ENCODE measurements at regions not wholly inside any gene's neighbourhood (a gene's known extent, or its start where the extent isn't known, plus 50 kb on each side); places are given as distances from the start of the nearest gene placed in this dataset.
A peak's percentile ranks its signal among the peaks of the same experiment; 100 is the strongest.

DNA sequence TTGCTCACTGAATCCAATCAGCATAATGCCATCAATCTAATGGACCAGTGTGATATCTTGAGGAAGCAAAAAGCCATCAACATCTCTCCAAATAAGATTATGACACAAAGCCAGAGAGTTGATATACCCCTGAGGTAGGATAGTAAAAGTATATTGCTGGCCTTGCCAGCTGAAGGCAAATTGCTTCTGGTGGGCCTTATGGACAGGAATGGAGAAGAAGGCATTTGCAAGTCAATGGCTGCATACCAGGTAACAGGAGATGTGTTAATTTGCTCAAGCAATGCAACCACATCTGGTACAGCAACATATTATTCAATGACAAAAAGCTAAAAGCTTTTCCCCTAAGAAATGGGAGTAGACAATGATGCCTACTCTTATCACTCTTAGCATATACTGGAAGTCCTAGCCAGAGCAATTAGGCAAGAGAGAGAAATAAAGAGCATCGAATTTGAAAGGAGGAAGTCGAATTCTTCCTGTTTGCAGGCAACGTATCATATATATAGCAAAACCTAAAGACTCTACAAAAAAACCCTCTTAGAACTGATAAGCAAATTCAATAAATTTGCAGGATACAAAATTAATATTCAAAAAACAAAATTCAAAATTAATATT, 216.1 kb upstream of the RASA1 start:
- no peak for DNase-seq

DNA sequence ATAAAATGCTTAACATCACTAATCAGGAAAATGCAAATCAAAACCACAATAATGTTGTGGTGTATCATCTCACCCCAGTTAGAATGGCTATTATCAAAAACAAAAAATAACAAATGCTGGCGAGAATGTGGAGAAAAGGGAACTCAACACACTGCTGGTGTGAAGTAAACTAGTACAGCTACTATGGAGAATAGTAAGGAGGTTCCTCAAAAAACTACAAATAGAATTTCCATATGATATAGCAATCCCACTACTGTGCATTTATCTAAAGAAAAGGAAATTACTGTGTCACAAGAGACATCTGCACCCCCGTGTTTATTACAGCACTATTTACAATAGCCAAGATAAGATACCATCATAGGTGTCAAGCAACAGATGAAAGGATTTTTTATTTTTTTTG, 214.5 kb upstream of the RASA1 start:
- no peak for DNase-seq

DNA sequence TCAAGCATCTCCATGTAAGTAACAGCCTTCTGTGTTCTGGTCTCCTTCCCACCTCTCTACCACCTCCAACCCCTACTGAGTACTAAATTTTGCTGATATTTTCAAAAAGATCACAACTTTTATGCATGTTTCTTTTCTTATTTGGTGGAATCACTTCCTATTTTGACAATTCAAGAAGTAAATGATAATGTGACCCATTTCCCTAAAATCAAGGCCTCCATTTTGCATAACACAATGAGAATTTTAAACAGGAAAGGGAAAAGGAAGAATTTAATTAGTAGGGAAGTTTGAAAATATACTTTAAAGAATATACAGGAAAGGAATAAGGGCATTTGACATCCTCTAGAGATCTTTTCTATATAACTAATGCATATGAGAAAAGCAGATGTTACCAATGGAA, 212.9 kb upstream of the RASA1 start:
- DNase-seq = no peak

DNA sequence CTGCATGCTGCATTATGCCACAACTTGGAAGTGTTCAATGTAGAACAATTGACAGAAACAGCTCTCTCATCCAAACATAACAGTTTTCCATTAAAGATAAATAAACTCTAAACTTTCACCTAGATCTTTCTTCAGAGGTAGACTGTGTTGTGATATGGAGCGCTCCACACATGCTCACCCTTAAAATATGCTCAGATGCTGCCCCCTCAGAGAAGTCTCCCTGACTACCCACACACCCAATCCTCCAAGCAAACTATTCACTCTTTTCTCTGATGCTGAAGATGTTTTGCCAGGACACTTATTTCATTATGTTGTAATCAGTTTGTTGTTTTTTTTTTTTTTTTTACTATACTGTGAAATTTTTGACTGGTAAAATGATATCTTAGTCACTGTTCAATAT, 206.6 kb upstream of the RASA1 start:
- no peak for DNase-seq

DNA sequence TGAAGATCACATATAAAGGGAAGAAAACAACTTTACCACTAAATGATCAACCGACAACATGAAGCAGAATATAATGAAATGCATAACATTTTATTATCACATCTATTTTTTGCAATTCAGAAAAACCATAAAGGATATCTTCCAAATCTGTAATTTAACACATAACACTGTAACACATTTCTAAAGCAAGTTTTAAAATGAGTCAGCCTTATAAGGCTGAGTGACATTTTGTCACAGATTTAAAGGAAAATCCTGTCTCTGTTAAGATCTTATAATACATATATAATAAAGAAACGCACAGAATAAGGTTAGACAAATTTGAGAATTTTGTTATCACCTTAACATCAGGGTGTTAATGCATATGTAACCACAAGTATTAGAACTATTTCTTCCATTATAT, 198.4 kb upstream of the RASA1 start:
- DNase-seq = no peak

DNA sequence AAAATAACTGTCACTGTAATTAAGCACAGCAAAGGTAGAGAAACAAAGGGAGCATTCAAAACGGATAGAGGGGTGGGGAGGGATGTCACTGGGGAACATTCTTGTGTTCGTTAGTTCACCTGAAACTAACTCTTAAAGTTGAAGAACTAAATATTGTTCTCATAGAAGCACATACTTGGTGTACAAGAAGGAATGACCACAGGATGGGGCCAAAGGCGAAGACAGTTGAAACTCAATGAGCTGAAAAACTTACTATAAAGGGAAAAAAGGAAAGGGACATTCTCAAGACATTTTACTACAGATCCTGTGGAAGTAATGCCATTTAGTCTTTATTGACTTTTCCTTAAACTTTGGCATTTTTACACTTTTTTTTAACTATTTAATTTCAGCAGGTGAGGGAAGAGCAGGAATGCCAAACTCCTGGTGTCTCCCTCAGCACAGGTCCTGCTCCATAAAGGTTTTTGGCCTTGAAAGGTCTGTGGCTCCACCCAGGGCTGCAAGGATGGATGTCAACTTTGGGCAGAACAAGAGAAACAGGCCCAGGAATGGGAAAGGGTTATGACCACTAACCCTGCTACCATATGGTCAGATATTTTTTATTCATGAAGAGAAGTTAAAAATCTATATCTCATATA, 197.6 kb upstream of the RASA1 start:
- DNase-seq = peak; percentile 29

DNA sequence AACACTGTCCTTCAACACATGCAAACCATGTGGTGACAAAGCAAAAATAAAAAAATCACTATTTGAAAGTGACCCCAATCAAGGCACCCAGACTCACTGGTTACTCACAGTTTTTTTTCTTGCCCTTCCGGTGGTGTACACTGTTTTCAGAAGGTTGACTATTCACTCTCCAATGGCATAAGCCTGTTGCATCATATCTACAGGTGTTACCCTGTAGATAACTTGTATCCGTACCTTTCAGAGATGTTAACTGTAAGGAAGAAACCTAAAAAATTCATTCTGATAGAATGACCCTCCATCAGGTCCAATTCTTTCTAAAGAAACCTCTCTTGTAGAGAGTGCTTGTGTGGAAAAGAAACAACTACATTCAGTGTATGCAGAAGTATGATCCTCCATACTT, 193.6 kb upstream of the RASA1 start:
- no peak for DNase-seq

DNA sequence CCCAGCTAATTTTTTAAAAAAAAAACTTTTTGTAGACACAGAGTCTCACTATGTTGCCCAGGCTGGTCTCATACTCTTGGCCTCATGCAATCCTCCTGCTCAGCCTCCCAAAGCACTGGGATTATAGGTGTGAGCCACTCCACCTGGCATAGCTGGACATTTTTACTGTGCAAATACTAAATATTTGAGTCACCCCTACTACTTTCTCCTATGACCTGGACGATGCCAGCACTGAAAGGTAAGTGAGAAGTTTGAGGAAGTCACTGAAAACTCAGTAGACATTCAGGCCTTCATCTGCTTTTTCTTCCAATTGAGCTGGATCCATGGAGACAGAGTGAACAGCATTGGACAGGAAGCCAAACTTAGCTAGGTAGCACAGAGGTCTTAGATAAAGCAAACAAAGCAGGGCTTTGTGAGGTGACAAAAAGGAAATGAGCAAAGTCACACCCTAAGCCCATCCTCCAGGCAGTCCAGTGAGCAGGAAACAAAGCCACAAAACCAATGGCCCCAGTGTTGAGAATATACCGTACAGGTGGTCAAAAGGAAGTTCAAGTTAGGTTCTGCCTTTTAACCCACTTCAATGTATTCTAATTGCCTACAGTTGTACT, 192.6 kb upstream of the RASA1 start:
- no peak for DNase-seq

DNA sequence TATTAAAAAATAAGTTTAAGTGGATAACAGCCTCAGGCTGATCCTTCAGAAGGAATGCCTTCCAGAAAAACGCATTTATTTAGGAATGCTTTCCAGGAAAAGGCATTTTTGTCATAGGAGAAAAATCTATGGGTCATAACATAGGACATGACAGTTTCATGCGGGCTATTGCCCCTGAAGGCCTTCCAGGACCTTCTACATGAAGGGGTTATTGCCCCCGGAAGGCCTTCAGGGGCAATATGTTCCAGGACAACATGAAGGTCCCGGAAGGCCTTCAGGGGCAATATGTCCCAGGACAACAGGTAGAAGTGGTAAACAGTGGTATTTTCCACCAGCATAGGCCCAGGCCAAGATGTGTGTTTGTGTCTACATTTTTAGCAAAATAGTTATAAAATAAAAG, 191.3 kb upstream of the RASA1 start:
- DNase-seq = no peak

DNA sequence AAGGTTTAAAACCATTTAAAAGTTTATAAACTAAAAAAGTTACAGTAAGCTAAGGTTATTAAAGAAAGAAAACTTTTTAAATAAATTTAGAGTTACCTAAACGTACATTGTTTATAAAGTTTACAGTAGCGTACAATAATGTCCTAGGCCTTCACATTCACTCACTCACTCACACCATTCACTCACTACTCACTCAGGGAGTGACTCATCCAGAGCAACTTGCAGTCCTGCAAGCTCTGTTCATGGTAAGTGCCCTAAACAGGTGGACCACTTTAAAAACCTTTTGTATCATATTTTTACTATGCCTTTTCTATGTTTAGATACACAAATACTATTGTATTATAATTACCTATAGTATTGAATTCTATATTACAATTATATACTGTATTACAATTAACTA, 190.8 kb upstream of the RASA1 start:
- no peak for DNase-seq

DNA sequence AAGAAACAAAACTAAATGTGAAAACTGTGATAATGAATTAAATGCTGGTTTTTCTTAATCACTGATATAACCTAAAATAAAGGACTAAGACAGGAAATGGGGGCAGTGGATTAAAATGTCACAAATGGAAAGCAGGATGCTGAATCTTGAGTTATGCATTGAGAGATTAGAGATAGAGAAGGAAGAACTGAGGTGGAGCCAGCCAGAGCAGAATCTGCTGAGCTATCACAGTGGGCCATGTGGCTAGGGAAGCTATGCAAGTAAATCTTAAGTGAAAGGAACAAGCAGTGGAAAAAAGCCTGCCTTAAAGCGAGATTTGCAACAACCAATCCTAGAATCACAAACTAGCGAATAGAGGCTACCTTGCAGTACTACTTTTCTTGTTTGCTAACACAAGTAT, 188.5 kb upstream of the RASA1 start:
- no peak for DNase-seq

DNA sequence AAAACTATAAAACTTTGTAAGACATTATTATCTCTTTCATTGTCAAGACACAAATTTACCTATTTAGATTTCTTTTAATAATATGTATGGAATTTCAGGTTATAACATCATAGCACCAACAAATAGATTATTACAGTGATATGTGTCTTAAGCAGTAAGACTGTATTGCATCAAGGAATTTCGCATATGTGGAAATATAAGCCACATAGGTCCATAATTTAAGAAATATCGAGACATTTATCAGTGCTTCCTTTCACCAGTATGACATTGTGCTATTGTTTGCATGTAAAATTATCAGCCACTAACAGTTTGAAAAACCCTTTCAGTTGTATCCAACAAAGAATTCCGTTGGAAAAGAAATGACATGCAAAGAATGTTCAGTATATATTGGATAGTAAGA, 186.7 kb upstream of the RASA1 start:
- DNase-seq = no peak

DNA sequence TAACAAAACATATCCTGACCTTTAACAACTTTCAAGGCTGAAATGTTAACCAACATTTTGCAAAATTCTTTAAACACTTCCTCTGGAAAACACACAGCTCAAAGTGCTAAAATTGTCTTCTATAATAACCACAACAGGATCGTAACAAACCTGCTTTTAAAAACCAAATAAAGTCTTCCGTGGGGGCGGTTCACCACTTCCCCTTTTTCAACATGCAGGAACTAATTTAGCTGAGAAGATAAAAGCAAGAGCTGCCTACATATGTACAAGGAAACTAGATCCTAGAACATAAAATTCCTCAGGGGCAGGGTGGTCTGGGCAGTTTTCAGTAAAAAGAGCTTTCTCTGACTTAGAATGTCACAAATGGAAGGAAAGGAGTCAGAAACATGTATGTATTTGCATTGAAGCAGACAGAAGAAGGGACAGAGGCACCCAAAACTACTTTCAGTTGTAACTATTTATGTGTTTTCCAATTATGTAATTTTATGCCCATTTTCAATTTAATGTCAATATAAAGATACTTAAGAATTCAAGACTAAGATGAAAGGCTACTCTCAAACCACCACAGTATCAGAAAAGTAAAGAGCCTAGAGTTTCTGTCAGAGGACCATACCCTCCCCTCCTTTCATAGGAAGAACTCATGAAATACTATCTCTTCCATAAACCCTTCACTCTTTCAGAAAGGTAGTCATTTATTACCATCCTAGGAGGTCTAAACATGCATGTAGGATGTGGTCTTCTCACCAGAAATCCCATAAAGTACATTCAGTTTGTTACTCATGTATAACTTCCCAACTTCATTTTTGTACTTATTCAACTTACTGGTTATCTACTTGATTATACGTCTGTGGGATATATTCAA, 185.9 kb upstream of the RASA1 start:
- no peak for DNase-seq

DNA sequence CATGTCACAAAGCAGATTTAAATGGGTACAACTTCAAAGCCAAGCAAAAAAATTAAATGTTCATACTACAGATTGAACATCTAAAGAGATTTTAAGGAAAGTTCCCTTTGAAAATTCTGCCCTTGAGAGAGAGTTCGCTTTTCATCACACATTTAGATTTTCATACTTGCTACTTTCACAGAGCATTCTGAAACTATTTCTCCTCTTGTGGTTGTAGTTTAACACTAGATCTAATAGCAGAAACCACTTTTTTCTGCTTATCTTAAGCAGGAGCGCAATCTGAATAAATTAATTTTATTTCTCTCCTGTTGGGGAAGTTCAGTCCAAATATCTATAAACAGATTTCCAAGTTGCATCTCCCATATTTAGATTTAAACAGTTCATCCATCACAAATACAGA, 173.3 kb upstream of the RASA1 start:
- DNase-seq = no peak

DNA sequence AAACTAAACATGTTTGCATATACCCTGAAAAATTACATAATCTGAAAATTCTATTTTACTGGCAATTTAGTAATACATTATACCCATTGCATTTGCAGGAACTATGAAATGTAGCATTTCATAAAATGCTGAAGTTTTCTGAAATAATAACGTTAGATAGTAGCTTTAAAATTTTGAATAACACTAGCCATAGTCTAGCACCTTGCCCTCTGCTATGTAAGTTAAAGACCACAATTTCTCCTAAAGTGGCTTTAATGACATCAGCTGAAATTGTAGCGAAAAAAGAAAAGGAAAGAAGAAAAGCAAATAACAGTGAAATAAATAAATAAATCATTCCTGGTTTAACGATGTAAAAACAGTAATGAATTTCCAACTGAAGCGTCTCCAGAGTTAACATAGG, 172.8 kb upstream of the RASA1 start:
- DNase-seq = no peak

DNA sequence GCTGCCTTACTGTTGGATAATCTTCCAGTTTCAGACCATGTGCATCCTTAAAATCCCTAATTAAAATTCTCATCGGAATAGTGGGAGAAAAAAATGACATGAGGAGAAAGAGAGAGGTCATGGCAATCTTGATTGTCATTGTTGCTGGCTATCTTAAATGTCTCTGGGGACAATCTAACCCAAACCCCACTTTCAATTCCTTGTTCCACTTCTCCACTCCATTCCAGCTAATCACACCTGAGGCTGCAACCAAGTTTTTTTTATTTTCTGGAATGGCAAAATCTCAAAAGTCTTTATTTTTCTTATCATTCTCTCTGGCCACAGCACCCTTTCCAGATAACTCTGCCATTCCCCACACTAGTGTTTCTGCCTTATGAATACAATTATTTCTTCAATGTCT, 171.9 kb upstream of the RASA1 start:
- no peak for DNase-seq

DNA sequence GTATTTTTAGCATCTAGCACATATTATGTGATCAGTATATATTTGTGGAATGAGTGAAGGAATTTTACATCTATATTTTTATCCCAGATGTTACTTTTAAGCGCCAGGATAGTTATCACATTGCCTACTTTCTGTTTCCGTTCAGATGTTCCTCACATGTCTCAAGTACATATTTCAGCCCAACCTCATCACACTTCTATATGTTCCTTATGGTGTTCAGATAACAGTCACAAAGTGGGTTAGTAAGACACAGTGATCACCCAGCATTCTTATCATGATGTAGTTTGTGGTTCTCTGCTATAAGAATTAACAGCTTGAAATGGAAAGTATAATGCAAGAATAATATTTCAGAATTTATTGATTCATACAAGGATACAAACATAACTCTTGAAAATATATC, 170.0 kb upstream of the RASA1 start:
- DNase-seq = no peak

DNA sequence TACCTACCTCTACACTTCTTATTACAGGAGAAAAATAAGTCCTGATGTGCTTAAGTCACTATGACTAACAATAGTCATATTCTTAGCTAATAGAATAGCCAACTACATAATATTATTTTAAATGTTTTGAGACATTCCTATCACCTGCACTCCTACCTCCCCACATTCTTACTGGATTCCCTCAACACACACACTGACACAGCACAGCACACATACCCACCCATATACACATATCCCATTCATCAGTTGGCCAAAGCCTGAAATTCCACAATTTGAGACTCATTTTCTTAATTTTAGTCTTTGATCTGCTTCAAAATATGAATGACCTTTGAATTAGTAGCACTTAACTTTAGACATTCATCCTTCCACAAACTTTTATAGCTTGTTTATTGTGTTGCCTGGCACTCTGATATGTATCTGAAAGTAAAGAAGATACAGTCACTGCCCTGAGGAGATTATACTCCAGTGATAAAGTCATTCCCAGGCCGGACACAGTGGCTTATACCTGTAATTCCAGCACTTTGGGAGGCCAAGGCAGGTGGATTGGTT, 168.3 kb upstream of the RASA1 start:
- no peak for DNase-seq

DNA sequence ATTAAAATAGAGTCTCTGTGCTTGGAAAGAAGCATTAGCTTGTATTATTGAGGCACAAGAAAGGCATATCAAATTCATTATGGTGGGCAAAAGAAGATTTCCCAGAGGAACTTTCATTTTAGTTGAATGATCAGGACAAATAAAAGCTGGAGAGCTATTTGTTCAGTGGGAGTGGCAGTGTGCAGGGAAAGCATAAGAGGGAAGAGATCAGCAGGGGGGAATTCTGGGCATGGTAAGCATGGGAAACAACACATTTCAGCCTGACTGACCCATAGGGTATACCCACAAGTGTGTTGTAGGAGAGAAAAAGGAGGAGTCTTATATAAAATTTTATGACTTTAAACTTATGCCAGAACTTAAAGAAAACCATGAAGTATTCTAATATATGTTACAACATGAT, 167.7 kb upstream of the RASA1 start:
- DNase-seq = no peak

DNA sequence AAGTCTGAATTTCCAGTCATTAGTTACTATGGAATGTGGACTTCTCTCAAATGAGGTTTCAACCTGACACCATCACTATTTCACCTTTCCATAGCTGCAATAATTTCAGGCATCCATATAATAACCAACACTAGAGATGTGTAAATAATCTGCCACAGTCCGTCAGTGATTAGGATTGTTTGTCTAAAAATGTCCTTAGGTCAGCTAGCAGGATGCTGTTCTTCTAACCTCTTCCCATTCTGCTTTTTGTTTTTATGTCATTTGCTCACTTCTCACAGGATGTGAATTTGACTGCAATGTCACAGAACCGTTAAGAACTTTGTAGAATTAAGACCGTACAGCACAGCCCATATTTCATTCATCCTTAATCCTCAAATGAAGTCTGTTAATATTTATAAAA, 166.4 kb upstream of the RASA1 start:
- no peak for DNase-seq

DNA sequence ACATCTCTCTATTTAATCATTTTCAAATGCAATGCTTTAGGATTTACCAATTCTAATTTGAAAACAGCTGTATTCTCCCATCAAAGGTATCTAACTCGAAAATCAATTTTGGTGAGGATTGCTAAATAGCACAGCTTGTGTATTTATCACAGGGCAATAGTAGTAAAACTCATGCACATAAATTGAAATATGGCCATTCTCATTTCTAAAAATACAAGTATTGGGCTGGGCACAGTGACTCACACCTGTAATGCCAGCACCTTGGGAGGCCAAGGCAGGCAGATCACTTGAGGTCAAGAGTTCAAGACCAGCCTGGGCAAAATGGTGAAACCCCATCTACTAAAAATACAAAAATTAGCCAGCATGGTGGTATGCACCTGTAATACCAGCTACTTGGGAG, 164.8 kb upstream of the RASA1 start:
- DNase-seq = no peak

DNA sequence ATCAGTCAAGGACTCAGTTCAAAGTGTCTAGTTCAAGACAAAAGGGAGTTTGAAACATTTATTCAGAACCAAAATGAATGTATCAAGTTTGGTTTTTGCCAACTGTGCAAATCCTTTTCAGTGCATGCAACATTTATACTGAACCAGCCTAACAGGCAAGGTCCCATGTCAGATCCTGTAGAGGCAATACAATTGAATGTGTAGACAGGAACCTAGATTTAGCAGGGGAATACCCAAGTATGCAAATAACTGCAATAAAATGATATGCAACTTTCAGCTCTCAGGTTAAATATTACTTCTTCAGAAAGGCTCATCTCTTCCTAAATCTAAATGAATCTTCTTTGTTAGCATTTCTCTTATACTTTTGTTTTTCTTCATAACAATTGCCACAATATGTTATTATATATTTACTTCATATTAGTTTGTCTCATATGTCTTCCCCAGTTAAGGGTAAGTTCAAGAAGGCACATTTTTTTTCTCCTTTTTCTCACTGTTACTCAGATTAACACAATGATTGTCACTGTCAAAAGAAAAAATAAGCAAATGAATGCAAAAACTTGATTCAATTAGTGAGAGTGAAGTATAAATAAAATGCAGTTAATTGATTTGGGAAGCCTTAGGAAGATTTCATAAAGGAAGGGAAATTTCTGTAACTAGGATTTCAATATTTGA, 163.9 kb upstream of the RASA1 start:
- DNase-seq = no peak

Data from muscle of arm (tissue), 1 donor.